Skeletal muscle cell (primary cell): ENCODE measurements at regions not wholly inside any gene's neighbourhood (a gene's known extent, or its start where the extent isn't known, plus 50 kb on each side); places are given as distances from the start of the nearest gene placed in this dataset.
"Not testable (repeated sequence)": the region's sequence is repeated elsewhere in the genome, so short reads cannot be mapped to it uniquely, and the experiment has no call there.

Experiments used
- DNase-seq: peaks from one replicate; pipeline ENCODE4 v3.0.0-alpha.2; 2010; ENCODE audit warnings: low read depth
- H3K4me3 ChIP-seq: 2 replicates; pipeline ENCODE4 v1.5.1; 2011; ENCODE audit warnings: low read depth, mild to moderate bottlenecking, control low read depth, low read length, moderate library complexity

- no peak for DNase-seq
- H3K4me3 ChIP-seq, result no peak overlapping the region
Observed at GRCh38 chr6:81295310-81295709, 457.2 kb downstream of the TENT5A start.

GRCh38 chr6:81293896-81294295 lies 458.6 kb downstream of the TENT5A start:
- H3K4me3 ChIP-seq, result no peak overlapping the region
- no peak for DNase-seq

GRCh38 chr6:81289229-81289628 lies 463.3 kb downstream of the TENT5A start:
- no peak for DNase-seq

GRCh38 chr6:81265106-81265505 lies 487.4 kb downstream of the TENT5A start:
- no peak overlapping the region for H3K4me3 ChIP-seq
- no peak for DNase-seq

More at GRCh38 chr6:81289229-81289628, 463.3 kb downstream of the TENT5A start:
- no peak overlapping the region for H3K4me3 ChIP-seq

- no peak overlapping the region for H3K4me3 ChIP-seq
- DNase-seq, result no peak
Observed at GRCh38 chr6:81263531-81264168, 488.8 kb downstream of the TENT5A start.

- no peak for DNase-seq
- H3K4me3 ChIP-seq, result no peak overlapping the region
Observed at GRCh38 chr6:81262656-81263055, 489.8 kb downstream of the TENT5A start.

GRCh38 chr6:81256223-81256622 lies 496.3 kb downstream of the TENT5A start:
- DNase-seq, H3K4me3 ChIP-seq: not testable (repeated sequence)

- no peak for DNase-seq
- no peak overlapping the region for H3K4me3 ChIP-seq
Observed at GRCh38 chr6:81253821-81254220, 498.7 kb downstream of the TENT5A start.

- DNase-seq, result no peak
- no peak overlapping the region for H3K4me3 ChIP-seq
Observed at GRCh38 chr6:81252231-81252630, 500.2 kb downstream of the TENT5A start.

- no peak overlapping the region for H3K4me3 ChIP-seq
- DNase-seq, result no peak
Observed at GRCh38 chr6:81246200-81246599, 506.3 kb downstream of the TENT5A start.

GRCh38 chr6:81242624-81243023 lies 509.9 kb downstream of the TENT5A start:
- DNase-seq, result no peak
- no peak overlapping the region for H3K4me3 ChIP-seq

- H3K4me3 ChIP-seq, result no peak overlapping the region
- peak; percentile 60 for DNase-seq
Observed at GRCh38 chr6:81241126-81242041, 511.1 kb downstream of the TENT5A start.

- DNase-seq, result no peak
- H3K4me3 ChIP-seq, result no peak overlapping the region
Observed at GRCh38 chr6:81238390-81238789, 514.1 kb downstream of the TENT5A start.

- no peak overlapping the region for H3K4me3 ChIP-seq
- no peak for DNase-seq
Observed at GRCh38 chr6:81237226-81237625, 515.3 kb downstream of the TENT5A start.

- no peak overlapping the region for H3K4me3 ChIP-seq
- DNase-seq, result no peak
Observed at GRCh38 chr6:81235512-81235911, 517.0 kb downstream of the TENT5A start.

- no peak for DNase-seq
- H3K4me3 ChIP-seq, result no peak overlapping the region
Observed at GRCh38 chr6:81233990-81234389, 518.5 kb downstream of the TENT5A start.

- no peak for DNase-seq
- H3K4me3 ChIP-seq, result no peak overlapping the region
Observed at GRCh38 chr6:81228912-81229555, 523.4 kb downstream of the TENT5A start.

GRCh38 chr6:81226957-81227356 lies 525.5 kb downstream of the TENT5A start:
- DNase-seq, result no peak
- no peak overlapping the region for H3K4me3 ChIP-seq

GRCh38 chr6:81216668-81217067 lies 535.8 kb downstream of the TENT5A start:
- H3K4me3 ChIP-seq, result no peak overlapping the region
- DNase-seq, result no peak

GRCh38 chr6:81215092-81215432 lies 537.4 kb downstream of the TENT5A start:
- DNase-seq, result no peak

More at GRCh38 chr6:81215092-81215432, 537.4 kb downstream of the TENT5A start:
- no peak overlapping the region for H3K4me3 ChIP-seq
